GM21576 (cell line): ENCODE measurements at regions not wholly inside any gene's neighbourhood (a gene's known extent, or its start where the extent isn't known, plus 50 kb on each side); places are given as distances from the start of the nearest gene placed in this dataset.
"Not testable (repeated sequence)": the region's sequence is repeated elsewhere in the genome, so short reads cannot be mapped to it uniquely, and the experiment has no call there.

Experiments used
- ATAC-seq: cut with Tn5 transposase; IDR thresholded peaks from one replicate; pipeline ENCODE4 v1.9.1; 2021; ENCODE audit warnings: mild to moderate bottlenecking, moderate library complexity; ENCODE audit not compliant: unreplicated experiment

- ATAC-seq, result not testable (repeated sequence)
Observed at GRCh38 chr9:78172610-78173009, 63.3 kb upstream of the CEP78 start.

GRCh38 chr9:78171651-78172050 lies 64.2 kb upstream of the CEP78 start:
- ATAC-seq, result no peak

GRCh38 chr9:78169125-78169524 lies 66.8 kb upstream of the CEP78 start:
- no peak for ATAC-seq

GRCh38 chr9:78167356-78167755 lies 68.5 kb upstream of the CEP78 start:
- no peak for ATAC-seq

- ATAC-seq, result no peak
Observed at GRCh38 chr9:78163834-78164233, 72.0 kb upstream of the CEP78 start.

- ATAC-seq, result no peak
Observed at GRCh38 chr9:78158286-78158685, 77.6 kb upstream of the CEP78 start.

GRCh38 chr9:78150983-78151356 lies 84.9 kb upstream of the CEP78 start:
- ATAC-seq, result no peak

- no peak for ATAC-seq
Observed at GRCh38 chr9:78150312-78150982, 85.4 kb upstream of the CEP78 start.

- ATAC-seq, result no peak
Observed at GRCh38 chr9:78149702-78150291, 86.1 kb upstream of the CEP78 start.

- ATAC-seq, result no peak
Observed at GRCh38 chr9:78146241-78146640, 89.6 kb upstream of the CEP78 start.

GRCh38 chr9:78144663-78145377 lies 91.1 kb upstream of the CEP78 start:
- no peak for ATAC-seq

GRCh38 chr9:78144008-78144381 lies 91.9 kb upstream of the CEP78 start:
- no peak for ATAC-seq

GRCh38 chr9:78143281-78144007 lies 92.4 kb upstream of the CEP78 start:
- no peak for ATAC-seq

GRCh38 chr9:78142264-78142663 lies 93.6 kb upstream of the CEP78 start:
- ATAC-seq, result not testable (repeated sequence)

- no peak for ATAC-seq
Observed at GRCh38 chr9:78133751-78134150, 102.1 kb upstream of the CEP78 start.

GRCh38 chr9:78132701-78133058 lies 101.1 kb upstream of the GNAQ start:
- ATAC-seq, result no peak

GRCh38 chr9:78131969-78132700 lies 100.5 kb upstream of the GNAQ start:
- ATAC-seq, result no peak

- ATAC-seq, result no peak
Observed at GRCh38 chr9:78130853-78131252, 99.2 kb upstream of the GNAQ start.

- no peak for ATAC-seq
Observed at GRCh38 chr9:78130004-78130403, 98.4 kb upstream of the GNAQ start.

GRCh38 chr9:78127279-78128225 lies 95.9 kb upstream of the GNAQ start:
- no peak for ATAC-seq
